K562 (cell line): ENCODE measurements at regions not wholly inside any gene's neighbourhood (a gene's known extent, or its start where the extent isn't known, plus 50 kb on each side); places are given as distances from the start of the nearest gene placed in this dataset.
A peak's percentile ranks its signal among the peaks of the same experiment; 100 is the strongest.

Experiments
- ATAC-seq: fragments of 200-7000 bp; cut with Tn5 transposase; 3 replicates; pipeline ENCODE4 v1.9.1; 2020; ENCODE audit warnings: moderate library complexity
- BruUV-seq: library from RNA; stranded (reverse); fragments of 400-500 nt; replicated peaks from 2 replicates; lab custom pipeline; 2021; lab: Mats Ljungman, UMichigan
- CTCF ChIA-PET: fragments of 300-600 bp; formaldehyde crosslinking; extraction: SDS; loops from one replicate; lab custom pipeline; 2021; ENCODE audit warnings: low intra/inter-chr PET ratio; lab: Yijun Ruan, JAX
- POLR2A ChIA-PET: fragments of 300-600, 350-650 bp; sonication (Branson Sonifier 250); formaldehyde crosslinking; extraction: SDS; loops from one replicate; lab custom pipeline; 2021; ENCODE audit warnings: antibody characterized with exemption, inconsistent platforms; lab: Yijun Ruan, JAX
- DNase-seq, 4 experiments: peaks; one replicate each; pipeline versions ENCODE4 v3.0.0 to v3.0.0-alpha.2; 2011 to 2018; ENCODE audit warnings: low spot score in 3 of 4, mixed read lengths in 3 of 4; ENCODE audit errors: extremely low read depth in 1 of 4
- FAIRE-seq: peaks from 2 replicates; lab custom pipeline; 2011; peaks lifted over from hg19 to GRCh38; lab: Jason Lieb, UNC
- H2AFZ ChIP-seq: 2 replicates; pipeline ENCODE4 v1.6.0; 2011; ENCODE audit warnings: low read depth, low read length, control low read depth, inconsistent platforms
- H3K27ac ChIP-seq: fragments of 200-600 bp; 3 replicates; pipeline ENCODE4 v1.8.0; 2011; ENCODE audit warnings: low read depth, mild to moderate bottlenecking, control low read depth, inconsistent platforms, low read length, moderate library complexity, mixed read lengths; ENCODE audit errors: extremely low read depth
- H3K27me3 ChIP-seq, 2 experiments: fragments of 300-600 bp in 1 of 2; 2 replicates in 1 of 2; 3 replicates in 1 of 2; pipeline versions ENCODE4 v1.6.0 to v1.8.0; 2011; ENCODE audit warnings: inconsistent platforms in 2 of 2, low read length in 2 of 2, mild to moderate bottlenecking in 1 of 2, mixed read lengths in 1 of 2, moderate library complexity in 1 of 2; ENCODE audit not compliant: control insufficient read depth in 2 of 2, insufficient read depth in 2 of 2
- H3K36me3 ChIP-seq: fragments of 300-600 bp; 3 replicates; pipeline ENCODE4 v1.8.0; 2011; ENCODE audit warnings: mild to moderate bottlenecking, low read length, inconsistent platforms; ENCODE audit not compliant: control insufficient read depth, insufficient read depth
- H3K4me1 ChIP-seq, 2 experiments: fragments of 200-600 bp in 1 of 2; replicated peaks in 1 of 2; 2 replicates in 1 of 2; 3 replicates in 1 of 2; pipeline versions ENCODE4 v1.5.1 to v1.8.0; 2011; ENCODE audit warnings: inconsistent platforms in 2 of 2, low read length in 2 of 2, mild to moderate bottlenecking in 1 of 2, mixed read lengths in 1 of 2, moderate library complexity in 1 of 2; ENCODE audit not compliant: control insufficient read depth in 2 of 2, insufficient read depth in 2 of 2
- H3K4me2 ChIP-seq: 2 replicates; pipeline ENCODE4 v1.6.1; 2011; ENCODE audit warnings: low read length, control low read depth, inconsistent platforms, mixed read lengths; ENCODE audit not compliant: insufficient read depth
- H3K4me3 ChIP-seq: fragments of 200-600 bp; sonication (generic), shearing (Covaris generic); 2 replicates; pipeline ENCODE4 v1.5.1; 2016; ENCODE audit warnings: control low read depth, inconsistent platforms
- H3K79me2 ChIP-seq: fragments of 200-600 bp; 3 replicates; pipeline ENCODE4 v1.8.0; 2011; ENCODE audit warnings: low read length, inconsistent platforms; ENCODE audit not compliant: control insufficient read depth, insufficient read depth
- H3K9ac ChIP-seq, 2 experiments: 2 replicates each; pipeline versions ENCODE4 v1.6.0 to v1.6.1; 2011; ENCODE audit warnings: low read depth in 2 of 2, low read length in 2 of 2, control low read depth in 1 of 2, inconsistent platforms in 1 of 2, mild to moderate bottlenecking in 1 of 2, mixed read lengths in 1 of 2; ENCODE audit not compliant: insufficient read depth in 1 of 2
- H3K9me1 ChIP-seq: one replicate; pipeline ENCODE4 v1.6.0; 2011; ENCODE audit warnings: inconsistent platforms, mild to moderate bottlenecking, low read length, moderate library complexity; ENCODE audit not compliant: control insufficient read depth, insufficient read depth
- H3K9me3 ChIP-seq: replicated peaks from 2 replicates; pipeline ENCODE4 v1.5.1; 2011; ENCODE audit warnings: low read depth, low read length, inconsistent platforms; ENCODE audit not compliant: control insufficient read depth, insufficient read depth
- H4K20me1 ChIP-seq: replicated peaks from 2 replicates; pipeline ENCODE4 v1.6.1; 2011; ENCODE audit warnings: low read length, inconsistent platforms, mixed read lengths; ENCODE audit not compliant: control insufficient read depth, insufficient read depth
- CREM ChIP-seq: IDR thresholded peaks from 2 replicates; pipeline ENCODE4 v1.6.1; 2014; ENCODE audit warnings: antibody characterized with exemption, low read depth
- JUN ChIP-seq, 2 experiments: sonication (generic) in 1 of 2; formaldehyde crosslinking in 1 of 2; IDR thresholded peaks; 2 replicates each; pipeline versions ENCODE4 v1.6.1 to v1.8.0; 2012 to 2022; ENCODE audit warnings: borderline replicate concordance in 2 of 2, mild to moderate bottlenecking in 2 of 2, improper control_type of control experiment in 1 of 2, low read depth in 1 of 2, low read length in 1 of 2, missing genetic modification reagents in 1 of 2
- PCBP2 ChIP-seq: fragments of 200-400 bp; formaldehyde crosslinking; IDR thresholded peaks from 2 replicates; pipeline ENCODE4 v1.6.1; 2018; ENCODE audit warnings: low read length, low read depth, mild to moderate bottlenecking, moderate library complexity; ENCODE audit not compliant: poor library complexity, severe bottlenecking
- RAD21 ChIP-seq, 2 experiments: fragments of 250-450 bp in 1 of 2; fragments of 450-650 bp in 1 of 2; sonication (Bioruptor Pico) in 1 of 2; formaldehyde crosslinking in 1 of 2; IDR thresholded peaks in 1 of 2; conservative IDR thresholded peaks in 1 of 2; 2 replicates each; pipeline versions ENCODE4 v1.4.0 to v1.8.0; 2020 to 2022; ENCODE audit warnings: mild to moderate bottlenecking in 2 of 2, moderate library complexity in 1 of 2
- SPI1 ChIP-seq: IDR thresholded peaks from 2 replicates; pipeline ENCODE4 v1.6.1; 2011; ENCODE audit warnings: low read depth, low read length, control low read depth, borderline replicate concordance
- WGBS: fragments of 100-300 bp; shearing (Covaris generic); methylation state at CpG from one replicate; pipeline ENCODE4 v1.1.6; 2016; ENCODE audit warnings: low coverage, mixed read lengths; ENCODE audit not compliant: insufficient coverage; ENCODE audit errors: missing lambda C conversion rate; 5-methylcytosine and 5-hydroxymethylcytosine counted together
- in situ Hi-C: fragments of 300-500 bp; cut with MboI; formaldehyde crosslinking; loops from 4 replicates; pipeline ENCODE4 v1.15.0; 2018; ENCODE audit warnings: inconsistent platforms, mixed read lengths
- intact Hi-C: fragments of 100-400 bp; cut with micrococcal nuclease; formaldehyde crosslinking; loops from 2 replicates; pipeline ENCODE4 v1.14.2; 2022
- TF ChIP-seq, protein P1 (sequence below), 3 experiments: IDR thresholded peaks in 2 of 3; conservative IDR thresholded peaks in 1 of 3; 2 replicates each; pipeline ENCODE4 v1.5.1; 2011 to 2012; ENCODE audit warnings: low read length in 3 of 3, mild to moderate bottlenecking in 3 of 3, control low read depth in 2 of 3, improper control_type of control experiment in 1 of 3, inconsistent platforms in 1 of 3, low read depth in 1 of 3, mixed read lengths in 1 of 3, moderate library complexity in 1 of 3; ENCODE audit not compliant: insufficient read depth in 2 of 3
- TF ChIP-seq, protein P2 (sequence below): fragments of 450-650 bp; formaldehyde crosslinking; IDR thresholded peaks from 2 replicates; pipeline ENCODE4 v1.4.0; 2020; ENCODE audit warnings: mild to moderate bottlenecking, moderate library complexity

DNA sequence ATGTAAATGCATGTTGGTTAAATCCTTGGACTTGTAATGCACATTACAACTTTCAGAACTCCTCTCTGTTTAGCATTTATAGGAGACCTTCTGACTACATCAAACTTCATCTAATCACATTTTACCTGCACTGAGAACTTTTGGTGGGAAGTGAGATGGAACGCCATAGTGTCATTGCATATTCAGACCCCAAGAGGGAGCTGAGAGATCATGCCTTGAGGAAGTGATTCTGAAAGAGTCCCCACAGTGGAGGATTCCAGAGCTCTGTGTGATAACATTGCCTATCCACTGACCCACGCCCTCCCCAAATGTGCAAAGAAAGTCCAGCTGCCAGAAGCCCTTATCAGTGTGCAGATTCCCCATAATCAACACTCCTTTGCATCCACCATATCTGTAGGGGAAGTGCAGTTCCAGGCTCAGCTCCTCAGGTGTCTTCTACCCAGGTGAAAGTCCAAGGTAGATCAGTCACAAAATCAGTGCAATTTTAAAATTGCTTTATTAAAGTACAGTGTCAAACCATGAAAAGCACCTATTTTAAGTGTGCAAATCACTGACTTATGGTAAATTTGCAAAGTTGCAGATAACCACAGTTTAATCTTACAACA is 212.4 kb downstream of the RPIA start:
- Histone ChIP-seq H3K9ac (no peak overlapping the region), H2AFZ (no peak overlapping the region), H3K4me1 (no peaks in the 10 kb centered on the region), H3K4me2 (no peak overlapping the region), H3K36me3 (no peaks in the 10 kb centered on the region), H3K79me2 (no peaks in the 10 kb centered on the region), H4K20me1 (no peaks in the 10 kb centered on the region), H3K9me1 (no peaks in the 10 kb centered on the region), H3K27me3 (no peaks in the 10 kb centered on the region), H3K4me3 (no peak overlapping the region), H3K27ac (no peak overlapping the region), H3K9me3 (no peaks in the 10 kb centered on the region)
- 6% methylated on average over 2 of the region's 2 CpGs for WGBS
- ChIA-PET POLR2A (interaction anchor here (0.6 to 1.5 kb wide), 2 partner anchors 20 to 25 kb away, joined by 3 to 6 read pairs; no protein-coding TSS in a partner anchor), CTCF (interaction anchor here (0.6 to 0.8 kb wide), 3 partner anchors 14 to 153 kb away, joined by 3 to 4 read pairs (median 3); no protein-coding TSS in a partner anchor)
- intact Hi-C loops, result loop anchor here (5.0 kb wide), 1 partner anchor 72 kb away; no protein-coding TSS in a partner anchor
- in situ Hi-C loops, result no loop called here
- ATAC-seq (peak; percentile 86), FAIRE-seq (peak; percentile 78), DNase-seq (peak; percentile 33 to 55 (median 52))
- no TSS peak for BruUV-seq
- TF ChIP-seq, protein P1, sequence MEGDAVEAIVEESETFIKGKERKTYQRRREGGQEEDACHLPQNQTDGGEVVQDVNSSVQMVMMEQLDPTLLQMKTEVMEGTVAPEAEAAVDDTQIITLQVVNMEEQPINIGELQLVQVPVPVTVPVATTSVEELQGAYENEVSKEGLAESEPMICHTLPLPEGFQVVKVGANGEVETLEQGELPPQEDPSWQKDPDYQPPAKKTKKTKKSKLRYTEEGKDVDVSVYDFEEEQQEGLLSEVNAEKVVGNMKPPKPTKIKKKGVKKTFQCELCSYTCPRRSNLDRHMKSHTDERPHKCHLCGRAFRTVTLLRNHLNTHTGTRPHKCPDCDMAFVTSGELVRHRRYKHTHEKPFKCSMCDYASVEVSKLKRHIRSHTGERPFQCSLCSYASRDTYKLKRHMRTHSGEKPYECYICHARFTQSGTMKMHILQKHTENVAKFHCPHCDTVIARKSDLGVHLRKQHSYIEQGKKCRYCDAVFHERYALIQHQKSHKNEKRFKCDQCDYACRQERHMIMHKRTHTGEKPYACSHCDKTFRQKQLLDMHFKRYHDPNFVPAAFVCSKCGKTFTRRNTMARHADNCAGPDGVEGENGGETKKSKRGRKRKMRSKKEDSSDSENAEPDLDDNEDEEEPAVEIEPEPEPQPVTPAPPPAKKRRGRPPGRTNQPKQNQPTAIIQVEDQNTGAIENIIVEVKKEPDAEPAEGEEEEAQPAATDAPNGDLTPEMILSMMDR (IDR thresholded peaks at IDR 0.05 in 2 of 3, conservative IDR thresholded peaks at IDR 0.05 in 1 of 3; ENCODE audit: insufficient read depth in 2 of 3, low read depth in 1 of 3, low read length in 3 of 3), result peak; percentile 77 to 84 (median 80)
- TF ChIP-seq JUN (IDR thresholded peaks at IDR 0.05; ENCODE audit: borderline replicate concordance, low read depth, low read length) (no peak), JUN (CRISPR knock-in tag; IDR thresholded peaks at IDR 0.05; ENCODE audit: borderline replicate concordance) (no peak), PCBP2 (no peak), RAD21 (CRISPR knock-in tag; conservative IDR thresholded peaks at IDR 0.05 in 1 of 2, IDR thresholded peaks at IDR 0.05 in 1 of 2) (peak; percentile 41 to 80; a peak in 3 of 4 replicates), CREM (0 out of 2 replicates have a peak, but pooled peaks have one; percentile 12), SPI1 (0 out of 2 replicates have a peak, but pooled peaks have one; percentile 0)
- TF ChIP-seq, protein P2, sequence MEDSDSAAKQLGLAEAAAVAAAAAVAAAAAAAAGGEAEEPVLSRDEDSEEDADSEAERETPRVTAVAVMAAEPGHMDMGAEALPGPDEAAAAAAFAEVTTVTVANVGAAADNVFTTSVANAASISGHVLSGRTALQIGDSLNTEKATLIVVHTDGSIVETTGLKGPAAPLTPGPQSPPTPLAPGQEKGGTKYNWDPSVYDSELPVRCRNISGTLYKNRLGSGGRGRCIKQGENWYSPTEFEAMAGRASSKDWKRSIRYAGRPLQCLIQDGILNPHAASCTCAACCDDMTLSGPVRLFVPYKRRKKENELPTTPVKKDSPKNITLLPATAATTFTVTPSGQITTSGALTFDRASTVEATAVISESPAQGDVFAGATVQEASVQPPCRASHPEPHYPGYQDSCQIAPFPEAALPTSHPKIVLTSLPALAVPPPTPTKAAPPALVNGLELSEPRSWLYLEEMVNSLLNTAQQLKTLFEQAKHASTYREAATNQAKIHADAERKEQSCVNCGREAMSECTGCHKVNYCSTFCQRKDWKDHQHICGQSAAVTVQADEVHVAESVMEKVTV (CRISPR knock-in tag), result 0 out of 2 replicates have a peak, but pooled peaks have one; percentile 37
